Cardiac fibroblast (primary cell): ENCODE measurements at regions not wholly inside any gene's neighbourhood (a gene's known extent, or its start where the extent isn't known, plus 50 kb on each side); places are given as distances from the start of the nearest gene placed in this dataset.

Experiments
- DNase-seq, 2 donors: peaks; one replicate each; pipeline versions ENCODE4 v3.0.0 to v3.0.0-alpha.2; 2010; ENCODE audit warnings: low read depth in 2 of 2
- H3K4me3 ChIP-seq, 2 donors: replicated peaks in 1 of 2; 1 replicate in 1 of 2; 2 replicates in 1 of 2; pipeline ENCODE4 v1.5.1; 2011; ENCODE audit warnings: low read depth in 2 of 2, low read length in 2 of 2, mild to moderate bottlenecking in 2 of 2, moderate library complexity in 1 of 2
- CTCF ChIP-seq: IDR thresholded peaks from one replicate; pipeline ENCODE4 v1.5.1; 2011; ENCODE audit warnings: low read depth, mild to moderate bottlenecking, low read length, inconsistent platforms

- no peak for TF ChIP-seq CTCF
- DNase-seq = peak in 1 of 2 donors; percentile 40
- no peak overlapping the region for H3K4me3 ChIP-seq
Observed at GRCh38 chr9:16085167-16085726, 532.4 kb downstream of the CCDC171 start.

GRCh38 chr9:16090907-16091629 lies 538.2 kb downstream of the CCDC171 start:
- peak in 1 of 2 donors; percentile 40 for DNase-seq
- H3K4me3 ChIP-seq = no peak overlapping the region
- no peak for TF ChIP-seq CTCF

GRCh38 chr9:16092142-16093091 lies 539.6 kb downstream of the CCDC171 start:
- no peak for TF ChIP-seq CTCF
- H3K4me3 ChIP-seq = no peak overlapping the region
- peak; percentile 38 to 57 for DNase-seq

- TF ChIP-seq CTCF = no peak
- H3K4me3 ChIP-seq = no peak overlapping the region
- no peak for DNase-seq
Observed at GRCh38 chr9:16098306-16098705, 545.5 kb downstream of the CCDC171 start.

GRCh38 chr9:16099732-16100536 lies 547.1 kb downstream of the CCDC171 start:
- TF ChIP-seq CTCF = no peak
- no peak overlapping the region for H3K4me3 ChIP-seq

GRCh38 chr9:16100537-16101091 lies 547.8 kb downstream of the CCDC171 start:
- no peak for TF ChIP-seq CTCF
- no peak overlapping the region for H3K4me3 ChIP-seq
- peak; percentile 64 to 93 for DNase-seq

More at GRCh38 chr9:16099732-16100536, 547.1 kb downstream of the CCDC171 start:
- no peak for DNase-seq
